ENCODE measurements at regions not wholly inside any gene's neighbourhood (a gene's known extent, or its start where the extent isn't known, plus 50 kb on each side); places are given as distances from the start of the nearest gene placed in this dataset.

- TF ChIP-seq COPS2 (conservative IDR thresholded peaks at IDR 0.05) (no peak), ZNF512 (tag; IDR thresholded peaks at IDR 0.05) (no peak), NR2C1 (IDR thresholded peaks at IDR 0.05) (no peak), NR2C1 (tag; IDR thresholded peaks at IDR 0.05) (no peak), IRF2 (CRISPR knock-in tag; IDR thresholded peaks at IDR 0.05) (no peak), BMI1 (IDR thresholded peaks at IDR 0.05; ENCODE audit: low read length) (no peak), FOS (IDR thresholded peaks at IDR 0.05; ENCODE audit: extremely low read depth, insufficient read length) (no peak), TFAP4 (CRISPR knock-in tag; IDR thresholded peaks at IDR 0.05; ENCODE audit: borderline replicate concordance) (no peak), ZNF354B (CRISPR knock-in tag; IDR thresholded peaks at IDR 0.05) (no peak), RBM22 (IDR thresholded peaks at IDR 0.05; ENCODE audit: low read depth, low read length, poor library complexity, severe bottlenecking) (no peak), BHLHE40 (IDR thresholded peaks at IDR 0.05; ENCODE audit: low read length) (no peak), KLF10 (CRISPR knock-in tag; IDR thresholded peaks at IDR 0.05) (no peak), ZNF274 (IDR thresholded peaks at IDR 0.05; ENCODE audit: borderline replicate concordance, low read depth, low read length) (no peak), HNRNPH1 (optimal IDR thresholded peaks at IDR 0.05; ENCODE audit: low read depth, low read length) (no peak), ESRRA (IDR thresholded peaks at IDR 0.05; ENCODE audit: borderline replicate concordance, low read depth) (no peak)
These were observed 324.5 kb upstream of the ROBO2 start for GRCh38 chr3:76715426-76715825.

Data from K562 (cell line).